Astrocyte of the cerebellum (primary cell): ENCODE measurements at regions not wholly inside any gene's neighbourhood (a gene's known extent, or its start where the extent isn't known, plus 50 kb on each side); places are given as distances from the start of the nearest gene placed in this dataset.

Experiments used
- DNase-seq: peaks from one replicate; pipeline ENCODE4 v3.0.0-alpha.2; 2011; ENCODE audit warnings: low read depth
- H3K4me3 ChIP-seq: 2 replicates; pipeline ENCODE4 v1.5.1; 2011; ENCODE audit warnings: mild to moderate bottlenecking, low read depth, low read length, moderate library complexity
- in situ Hi-C: cut with HindIII; loops from 2 replicates; pipeline ENCODE4 v1.10.0; 2017; ENCODE audit warnings: low sequenced_read_pairs
- TF ChIP-seq, protein P1 (sequence below): IDR thresholded peaks from 2 replicates; pipeline ENCODE4 v1.5.1; 2012; ENCODE audit warnings: low read length, low read depth, moderate library complexity, mild to moderate bottlenecking; ENCODE audit errors: missing control alignments

DNA sequence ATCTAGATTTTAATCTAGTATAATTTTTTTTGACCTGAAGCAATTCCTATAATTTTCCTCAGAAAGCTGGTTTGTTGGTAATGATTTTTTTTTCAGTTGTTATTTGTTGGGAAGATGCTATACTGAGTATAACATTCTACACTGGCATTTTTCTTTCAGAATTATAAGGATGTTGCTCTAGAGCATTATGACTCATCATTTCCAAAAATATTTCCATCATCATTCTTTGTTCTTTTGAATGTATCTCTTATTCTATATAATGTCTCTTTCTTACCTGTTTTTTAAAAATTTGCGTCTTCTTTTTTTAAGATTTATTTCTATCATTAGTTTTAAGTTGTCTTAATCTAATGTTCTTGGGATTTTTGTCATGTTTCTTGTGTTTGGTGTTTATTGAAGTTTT lies 356.5 kb upstream of the KCND2 start:
- in situ Hi-C loops = no loop called here
- H3K4me3 ChIP-seq = no peak overlapping the region
- TF ChIP-seq, protein P1, sequence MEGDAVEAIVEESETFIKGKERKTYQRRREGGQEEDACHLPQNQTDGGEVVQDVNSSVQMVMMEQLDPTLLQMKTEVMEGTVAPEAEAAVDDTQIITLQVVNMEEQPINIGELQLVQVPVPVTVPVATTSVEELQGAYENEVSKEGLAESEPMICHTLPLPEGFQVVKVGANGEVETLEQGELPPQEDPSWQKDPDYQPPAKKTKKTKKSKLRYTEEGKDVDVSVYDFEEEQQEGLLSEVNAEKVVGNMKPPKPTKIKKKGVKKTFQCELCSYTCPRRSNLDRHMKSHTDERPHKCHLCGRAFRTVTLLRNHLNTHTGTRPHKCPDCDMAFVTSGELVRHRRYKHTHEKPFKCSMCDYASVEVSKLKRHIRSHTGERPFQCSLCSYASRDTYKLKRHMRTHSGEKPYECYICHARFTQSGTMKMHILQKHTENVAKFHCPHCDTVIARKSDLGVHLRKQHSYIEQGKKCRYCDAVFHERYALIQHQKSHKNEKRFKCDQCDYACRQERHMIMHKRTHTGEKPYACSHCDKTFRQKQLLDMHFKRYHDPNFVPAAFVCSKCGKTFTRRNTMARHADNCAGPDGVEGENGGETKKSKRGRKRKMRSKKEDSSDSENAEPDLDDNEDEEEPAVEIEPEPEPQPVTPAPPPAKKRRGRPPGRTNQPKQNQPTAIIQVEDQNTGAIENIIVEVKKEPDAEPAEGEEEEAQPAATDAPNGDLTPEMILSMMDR = no peak
- DNase-seq = no peak

DNA sequence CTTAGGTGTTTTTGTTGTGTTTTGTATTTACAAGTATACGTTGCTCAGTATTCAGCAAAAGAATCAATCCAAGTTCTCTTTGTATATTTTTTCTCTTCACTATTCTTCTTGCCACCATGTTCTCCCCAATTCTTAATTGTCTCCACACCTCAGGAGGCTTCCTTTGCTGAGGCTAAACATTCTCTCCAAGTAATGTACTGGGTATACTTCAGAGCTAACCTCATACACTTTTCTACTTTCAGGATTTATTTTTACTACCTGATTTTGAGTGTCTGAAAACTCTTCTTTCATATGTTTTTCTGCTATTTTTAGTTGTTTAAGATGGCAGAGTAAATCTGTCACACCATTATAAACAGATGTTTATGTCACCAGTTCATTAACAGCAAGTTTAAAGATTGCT lies 354.8 kb upstream of the KCND2 start:
- TF ChIP-seq, protein P1 = no peak
- DNase-seq = no peak
- in situ Hi-C loops = no loop called here
- no peak overlapping the region for H3K4me3 ChIP-seq

DNA sequence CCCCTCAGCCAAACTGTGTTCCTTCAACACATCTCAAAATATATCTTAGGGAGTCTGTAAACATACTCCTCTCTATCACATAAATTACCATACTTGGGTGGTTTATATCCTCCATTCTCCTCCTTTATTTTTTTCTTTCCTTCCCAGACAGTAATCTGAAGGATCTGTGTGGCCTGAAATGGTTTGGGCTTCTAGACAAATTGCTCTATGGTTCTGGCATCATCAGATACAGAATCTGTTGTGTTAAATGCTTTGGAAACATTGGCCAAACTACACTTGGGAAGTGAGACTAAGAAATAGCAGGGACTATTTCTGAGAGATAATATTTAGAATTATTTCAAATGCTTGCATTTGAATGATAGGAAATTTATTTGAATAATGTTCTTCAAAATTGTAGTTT lies 353.0 kb upstream of the KCND2 start:
- H3K4me3 ChIP-seq = no peak overlapping the region
- no peak for DNase-seq
- TF ChIP-seq, protein P1 = no peak
- in situ Hi-C loops = no loop called here

DNA sequence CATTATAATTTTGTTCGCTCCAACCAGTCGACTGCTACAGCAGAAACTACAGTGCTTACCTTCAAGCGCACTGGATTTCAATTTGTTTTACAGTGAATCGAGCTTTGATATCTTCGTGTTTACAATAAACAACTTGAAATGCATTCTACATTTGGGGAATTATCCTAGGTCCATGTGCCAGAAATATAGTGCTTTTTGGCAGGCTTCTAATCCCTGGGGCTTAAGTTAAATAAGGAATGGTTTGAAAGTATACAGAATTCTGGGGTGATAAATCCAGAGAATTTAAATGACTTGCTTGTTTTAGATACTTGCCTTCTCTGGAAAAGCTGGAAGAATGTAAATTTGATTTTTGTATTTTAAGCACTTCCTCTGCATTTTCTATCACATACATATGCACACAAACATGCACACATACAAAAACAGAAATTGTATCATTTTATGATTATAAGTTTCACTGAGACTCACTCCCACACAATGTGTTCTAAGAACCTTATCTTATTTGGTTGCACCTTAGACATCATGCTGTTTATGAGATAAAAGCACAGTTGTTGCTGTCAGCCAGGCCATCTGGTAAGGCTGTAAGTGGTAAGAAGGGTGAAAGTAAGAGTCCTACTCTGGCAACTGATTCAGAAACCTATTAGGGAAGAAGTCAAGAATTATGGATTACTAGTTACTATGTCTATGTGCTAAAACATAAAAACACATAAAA lies 347.2 kb upstream of the KCND2 start:
- DNase-seq = no peak
- in situ Hi-C loops = no loop called here
- TF ChIP-seq, protein P1 = no peak
- no peak overlapping the region for H3K4me3 ChIP-seq

DNA sequence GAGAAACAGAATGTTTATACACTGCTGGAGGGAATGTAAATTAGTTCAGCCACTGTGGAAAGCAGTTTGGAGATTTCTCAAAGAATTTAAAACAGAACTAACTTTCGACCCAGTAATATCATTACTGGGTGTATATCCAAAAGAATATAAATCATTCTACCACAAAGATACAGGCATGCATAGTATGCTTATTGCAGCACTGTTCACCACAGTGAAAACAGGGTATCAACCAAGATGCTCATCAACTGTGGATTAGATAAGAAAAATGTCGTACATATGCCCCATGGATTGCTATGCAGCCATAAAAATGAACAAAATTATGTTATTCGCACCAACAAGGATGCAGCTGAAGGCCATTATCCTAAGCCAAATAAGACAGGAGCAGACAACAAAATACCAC lies 343.1 kb upstream of the KCND2 start:
- no peak overlapping the region for H3K4me3 ChIP-seq
- in situ Hi-C loops = no loop called here
- peak; percentile 3 for DNase-seq
- TF ChIP-seq, protein P1 = no peak

DNA sequence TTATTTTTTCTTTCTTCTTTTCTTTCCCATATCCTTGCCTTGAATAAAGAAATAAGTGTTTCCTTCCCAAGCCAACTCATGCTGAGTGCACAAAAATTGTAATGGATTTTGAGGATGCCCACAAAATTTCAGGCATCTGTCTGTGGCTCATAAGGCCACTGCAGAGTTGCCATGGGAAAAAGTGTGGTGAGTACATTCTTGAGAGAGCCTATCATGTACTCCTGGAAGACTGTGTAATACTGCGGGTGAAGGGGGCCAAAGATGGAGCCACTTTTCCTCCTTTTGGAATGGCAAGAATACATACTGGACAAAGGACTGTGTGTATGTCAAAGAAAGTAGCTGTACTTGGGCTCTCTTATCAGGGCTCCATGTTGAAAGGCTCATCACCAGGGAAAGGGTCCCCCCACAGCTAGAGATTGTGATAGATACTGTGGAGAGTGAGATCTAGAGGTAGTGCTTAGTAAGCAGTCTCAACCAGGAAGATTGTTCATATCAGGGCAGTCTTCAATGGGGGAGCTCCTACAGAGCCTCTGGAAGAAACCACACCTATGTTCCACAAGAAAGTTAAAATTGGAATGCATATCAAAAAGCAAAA lies 341.6 kb upstream of the KCND2 start:
- in situ Hi-C loops = no loop called here
- no peak overlapping the region for H3K4me3 ChIP-seq
- TF ChIP-seq, protein P1 = no peak
- DNase-seq = peak; percentile 49
